VCaP (cell line): ENCODE measurements at regions not wholly inside any gene's neighbourhood (a gene's known extent, or its start where the extent isn't known, plus 50 kb on each side); places are given as distances from the start of the nearest gene placed in this dataset.

Experiments used
- H3K27ac ChIP-seq: fragments of 450-650 bp; 2 replicates; pipeline ENCODE4 v1.5.1; 2017
- CTCF ChIP-seq: fragments of 450-650 bp; conservative IDR thresholded peaks from 2 replicates; pipeline ENCODE4 v1.5.1; 2017; ENCODE audit warnings: mild to moderate bottlenecking, moderate library complexity

GRCh38 chr18:30088238-30089015 lies 954.1 kb downstream of the DSC3 start:
- TF ChIP-seq CTCF = no peak

GRCh38 chr18:30086351-30086750 lies 956.2 kb downstream of the DSC3 start:
- no peak overlapping the region for H3K27ac ChIP-seq
- TF ChIP-seq CTCF = no peak

More at GRCh38 chr18:30088238-30089015, 954.1 kb downstream of the DSC3 start:
- no peak overlapping the region for H3K27ac ChIP-seq

DNA sequence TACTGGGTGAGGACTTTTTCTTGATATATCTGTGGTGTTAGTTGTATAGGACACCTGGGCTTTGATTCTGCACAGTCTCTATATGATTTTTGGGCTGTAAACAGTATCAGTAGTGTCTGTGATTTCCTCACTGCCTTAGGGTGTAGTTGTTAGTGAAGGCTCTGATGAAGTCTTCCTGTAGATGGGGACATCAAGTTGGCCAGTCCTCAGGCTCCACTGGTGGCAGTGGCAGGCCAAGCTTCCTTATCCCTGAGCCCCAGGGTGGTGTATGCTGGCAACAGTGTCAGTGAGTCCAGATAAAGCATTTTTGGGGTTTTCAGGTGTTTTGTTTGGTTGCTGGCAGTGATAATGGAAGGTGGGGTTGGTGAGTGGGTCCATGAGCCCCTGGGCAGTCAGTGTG lies 961.4 kb downstream of the DSC3 start:
- TF ChIP-seq CTCF = no peak
- H3K27ac ChIP-seq = no peak overlapping the region

DNA sequence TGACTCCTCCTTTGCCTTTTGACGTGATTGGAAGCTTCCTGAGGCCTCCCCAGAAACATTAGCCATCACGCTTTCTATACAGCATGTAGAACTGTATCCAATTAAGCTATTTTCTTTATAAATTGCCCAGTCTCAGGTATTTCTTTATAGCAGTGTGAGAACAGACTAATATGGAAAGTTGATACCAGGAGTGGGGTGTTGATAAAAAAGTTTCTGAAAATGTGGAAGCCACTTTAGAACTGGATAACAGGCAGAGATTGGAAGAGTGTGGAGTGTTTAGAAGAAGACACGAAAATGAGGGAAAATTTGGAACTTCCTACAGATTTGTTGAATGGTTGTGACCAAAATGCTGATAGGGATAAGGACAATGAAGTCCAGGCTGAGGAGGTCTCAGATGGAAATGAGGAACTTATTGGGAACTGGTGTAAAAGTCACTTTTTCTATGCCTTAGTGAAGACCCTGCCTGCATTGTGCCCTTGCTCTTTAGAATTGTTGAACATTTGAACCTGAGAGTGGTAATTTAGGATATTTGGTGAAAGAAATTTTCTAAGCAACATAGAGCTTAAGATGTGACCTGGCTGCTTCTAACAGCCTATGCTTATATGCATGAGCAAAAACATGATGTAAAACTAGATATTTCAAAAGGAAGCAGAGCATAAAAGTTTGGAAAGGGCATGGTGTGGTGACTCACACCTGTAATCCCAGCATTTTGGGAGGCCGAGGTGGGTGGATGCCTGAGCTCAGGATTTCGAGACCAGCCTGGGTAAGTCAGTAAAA lies 969.7 kb downstream of the DSC3 start:
- no peak overlapping the region for H3K27ac ChIP-seq
- no peak for TF ChIP-seq CTCF

- TF ChIP-seq CTCF = no peak
- H3K27ac ChIP-seq = no peak overlapping the region
Observed at GRCh38 chr18:30066288-30066687, 976.3 kb downstream of the DSC3 start.

DNA sequence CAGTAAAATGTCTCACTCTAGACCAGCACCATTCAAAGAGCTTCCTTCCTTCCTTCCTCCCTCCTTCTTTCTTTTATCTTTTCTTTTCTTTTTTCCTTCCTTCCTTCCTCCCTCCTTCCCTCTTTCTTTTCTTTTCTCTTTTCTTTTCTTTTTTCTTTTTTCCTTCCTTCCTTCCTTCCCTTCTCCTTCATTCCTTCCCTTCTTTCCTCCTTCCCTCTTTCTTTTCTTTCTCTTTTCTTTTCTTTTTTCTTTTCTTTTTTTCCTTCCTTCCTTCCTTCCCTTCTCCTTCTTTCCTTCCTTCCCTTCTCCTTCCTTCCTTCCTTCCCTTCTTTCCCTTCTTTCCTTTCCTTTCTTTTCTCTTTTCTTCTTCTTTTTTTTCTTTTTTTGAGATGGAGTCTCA lies 985.1 kb downstream of the DSC3 start:
- no peak overlapping the region for H3K27ac ChIP-seq
- TF ChIP-seq CTCF = no peak

- no peak for TF ChIP-seq CTCF
- H3K27ac ChIP-seq = no peak overlapping the region
Observed at GRCh38 chr18:30056528-30056927, 986.0 kb downstream of the DSC3 start.
